ENCODE measurements at regions not wholly inside any gene's neighbourhood (a gene's known extent, or its start where the extent isn't known, plus 50 kb on each side); places are given as distances from the start of the nearest gene placed in this dataset.

DNA sequence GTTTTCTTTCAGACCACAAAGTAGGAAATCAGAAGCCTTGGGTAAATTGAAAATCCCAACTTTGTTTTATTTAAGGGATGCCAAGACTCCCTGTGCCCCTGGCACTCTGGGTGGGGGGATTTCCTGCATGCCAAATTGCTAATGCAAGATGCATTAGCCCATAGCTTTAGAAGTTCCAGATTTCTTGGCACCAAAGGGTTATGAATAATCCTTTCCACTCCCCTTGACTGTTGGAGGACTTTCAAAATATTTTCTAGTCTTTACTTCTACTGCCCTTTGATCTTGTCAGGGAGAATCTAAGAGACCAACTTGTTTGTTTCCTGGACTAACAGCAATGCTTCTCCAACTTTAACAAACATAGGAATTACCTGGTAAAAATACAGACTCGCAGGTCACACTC, 81.8 kb upstream of the TGIF1 start:
- POLR2A ChIA-PET (ENCODE audit: low non-redundant PET), result interaction anchor here (0.6 kb wide), 1 partner anchor 226 kb away, joined by 4 read pairs; no protein-coding TSS in a partner anchor
- TF ChIP-seq, protein P1, sequence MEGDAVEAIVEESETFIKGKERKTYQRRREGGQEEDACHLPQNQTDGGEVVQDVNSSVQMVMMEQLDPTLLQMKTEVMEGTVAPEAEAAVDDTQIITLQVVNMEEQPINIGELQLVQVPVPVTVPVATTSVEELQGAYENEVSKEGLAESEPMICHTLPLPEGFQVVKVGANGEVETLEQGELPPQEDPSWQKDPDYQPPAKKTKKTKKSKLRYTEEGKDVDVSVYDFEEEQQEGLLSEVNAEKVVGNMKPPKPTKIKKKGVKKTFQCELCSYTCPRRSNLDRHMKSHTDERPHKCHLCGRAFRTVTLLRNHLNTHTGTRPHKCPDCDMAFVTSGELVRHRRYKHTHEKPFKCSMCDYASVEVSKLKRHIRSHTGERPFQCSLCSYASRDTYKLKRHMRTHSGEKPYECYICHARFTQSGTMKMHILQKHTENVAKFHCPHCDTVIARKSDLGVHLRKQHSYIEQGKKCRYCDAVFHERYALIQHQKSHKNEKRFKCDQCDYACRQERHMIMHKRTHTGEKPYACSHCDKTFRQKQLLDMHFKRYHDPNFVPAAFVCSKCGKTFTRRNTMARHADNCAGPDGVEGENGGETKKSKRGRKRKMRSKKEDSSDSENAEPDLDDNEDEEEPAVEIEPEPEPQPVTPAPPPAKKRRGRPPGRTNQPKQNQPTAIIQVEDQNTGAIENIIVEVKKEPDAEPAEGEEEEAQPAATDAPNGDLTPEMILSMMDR (conservative IDR thresholded peaks at IDR 0.05; ENCODE audit: low read depth), result no peak
- DNase-seq (ENCODE audit: low spot score), result peak; percentile 72
- peak overlapping the region; percentile 82 for H3K27ac ChIP-seq
- CTCF ChIA-PET, result no interaction called here

- H3K27ac ChIP-seq, result no peak overlapping the region
- TF ChIP-seq, protein P1 (conservative IDR thresholded peaks at IDR 0.05; ENCODE audit: low read depth), result no peak
- DNase-seq (ENCODE audit: low spot score), result no peak
- ChIA-PET CTCF (interaction anchor here (0.5 to 1.2 kb wide), 3 partner anchors 18 to 251 kb away, joined by 3 read pairs; no protein-coding TSS in a partner anchor), POLR2A (ENCODE audit: low non-redundant PET) (no interaction called here)
Observed at GRCh38 chr18:3379685-3380084, 70.3 kb upstream of the TGIF1 start.

DNA sequence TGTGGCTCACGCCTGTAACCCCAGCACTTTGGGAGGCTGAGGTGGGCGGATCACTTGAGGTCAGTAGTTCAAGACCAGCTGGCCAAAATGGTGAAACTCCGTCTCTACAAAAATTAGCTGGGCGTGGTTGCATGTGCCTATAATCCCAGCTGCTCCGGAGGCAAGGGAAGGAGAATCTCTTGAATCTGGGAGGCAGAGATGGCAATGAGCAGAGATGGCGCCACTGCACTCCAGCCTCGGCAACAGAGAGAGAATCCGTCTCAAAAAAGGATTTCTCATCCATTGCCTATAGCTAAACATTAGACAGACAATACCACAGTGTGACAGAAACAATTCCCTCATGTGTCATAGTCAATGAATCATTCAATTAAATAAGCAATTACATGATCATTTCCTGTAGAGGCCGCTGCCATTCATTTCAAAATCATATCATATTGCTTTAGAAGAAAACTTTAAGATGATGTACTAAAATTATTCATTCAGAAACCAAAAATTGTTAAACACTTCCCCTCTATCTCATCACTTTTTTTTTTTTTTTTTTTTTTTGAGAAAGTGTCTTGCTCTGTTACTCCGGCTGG, 69.5 kb upstream of the TGIF1 start:
- POLR2A ChIA-PET (ENCODE audit: low non-redundant PET), result no interaction called here
- DNase-seq (ENCODE audit: low spot score), result peak; percentile 79
- peak overlapping the region; percentile 57; the same call in 1 of the 2 replicates for H3K27ac ChIP-seq
- TF ChIP-seq, protein P1 (conservative IDR thresholded peaks at IDR 0.05; ENCODE audit: low read depth), result no peak; the same call in 1 of the 2 replicates
- CTCF ChIA-PET, result interaction anchor here (0.5 to 1.2 kb wide), 5 partner anchors 18 to 252 kb away, joined by 3 to 4 read pairs (median 3); no protein-coding TSS in a partner anchor

DNA sequence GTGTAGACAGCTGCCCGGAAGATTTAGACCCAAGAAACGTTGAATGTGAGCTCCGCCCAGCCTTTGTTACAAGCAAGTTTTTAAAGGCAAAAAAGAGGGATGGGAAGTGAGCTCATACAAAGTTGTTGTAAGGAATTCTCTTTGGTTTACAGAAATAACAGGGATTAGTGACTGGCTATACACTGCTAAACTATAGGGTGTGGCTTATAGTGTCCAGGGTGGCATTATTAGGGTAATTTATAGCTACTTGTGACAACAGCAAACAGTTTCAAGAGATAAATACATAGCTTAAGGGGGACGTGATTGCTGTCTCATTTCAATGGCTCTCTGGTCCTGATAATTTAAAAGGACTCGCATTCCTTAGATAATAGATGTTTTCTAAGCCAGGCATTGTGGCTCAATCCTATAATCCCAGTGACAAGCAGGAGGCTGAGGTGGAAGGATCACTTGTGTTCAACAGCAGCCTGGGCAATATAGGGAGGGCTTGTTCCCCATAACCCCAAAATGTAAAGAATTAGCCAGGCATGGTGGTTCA, 66.5 kb upstream of the TGIF1 start:
- TF ChIP-seq, protein P1 (conservative IDR thresholded peaks at IDR 0.05; ENCODE audit: low read depth), result no peak
- ChIA-PET CTCF (no interaction called here), POLR2A (ENCODE audit: low non-redundant PET) (no interaction called here)
- H3K27ac ChIP-seq, result no peak overlapping the region
- DNase-seq (ENCODE audit: low spot score), result no peak

- ChIA-PET CTCF (no interaction called here), POLR2A (ENCODE audit: low non-redundant PET) (no interaction called here)
- TF ChIP-seq, protein P1 (conservative IDR thresholded peaks at IDR 0.05; ENCODE audit: low read depth), result no peak
- no peak for DNase-seq (ENCODE audit: low spot score)
- no peak overlapping the region for H3K27ac ChIP-seq
Observed at GRCh38 chr18:3384664-3385563, 65.1 kb upstream of the TGIF1 start.

GRCh38 chr18:3388323-3388722, 61.6 kb upstream of the TGIF1 start:
- CTCF ChIA-PET, result interaction anchor here (0.7 kb wide), 1 partner anchor 30 kb away, joined by 4 read pairs; no protein-coding TSS in a partner anchor
- no peak for DNase-seq (ENCODE audit: low spot score)
- TF ChIP-seq, protein P1 (conservative IDR thresholded peaks at IDR 0.05; ENCODE audit: low read depth), result no peak
- POLR2A ChIA-PET (ENCODE audit: low non-redundant PET), result no interaction called here
- H3K27ac ChIP-seq, result no peak overlapping the region
